Inflammatory macrophage treated with lipopolysaccharide for 4 hours (primary cell): ENCODE measurements at regions not wholly inside any gene's neighbourhood (a gene's known extent, or its start where the extent isn't known, plus 50 kb on each side); places are given as distances from the start of the nearest gene placed in this dataset.

Experiments used
- DNase-seq: peaks from one replicate; pipeline ENCODE4 v3.0.0-alpha.2; 2020

DNA sequence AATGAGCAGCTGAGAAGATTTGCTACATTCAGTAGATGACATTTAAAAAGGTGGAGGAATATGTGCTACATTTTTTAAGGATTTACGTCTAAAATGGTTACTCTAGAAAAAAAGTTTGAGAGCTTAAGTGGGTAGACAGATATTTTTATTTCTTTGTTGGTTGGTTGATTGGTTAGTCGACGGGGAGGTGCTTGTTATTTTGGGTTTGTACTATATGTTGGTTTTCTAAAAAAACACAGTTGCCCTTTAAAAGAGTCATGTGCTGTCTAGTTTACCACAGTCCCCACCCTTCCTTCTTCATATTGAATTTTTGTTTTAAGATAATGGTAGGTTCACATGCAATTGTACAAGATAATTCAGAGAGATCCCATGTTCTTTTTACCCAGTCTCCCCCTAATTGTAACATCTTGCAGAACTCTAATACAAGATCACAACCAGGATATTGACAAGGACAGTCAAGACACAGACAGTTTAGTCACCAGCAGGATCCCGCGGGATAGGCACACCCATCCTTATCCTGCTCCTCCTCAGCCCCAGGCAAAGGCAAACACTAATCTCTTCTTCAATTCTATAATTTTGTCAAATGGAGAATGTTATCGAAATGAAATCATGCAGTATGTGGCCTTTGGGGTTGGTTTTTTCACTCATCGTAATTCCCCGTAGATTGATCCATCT is 171.4 kb downstream of the FOXO1 start:
- DNase-seq, result no peak

DNA sequence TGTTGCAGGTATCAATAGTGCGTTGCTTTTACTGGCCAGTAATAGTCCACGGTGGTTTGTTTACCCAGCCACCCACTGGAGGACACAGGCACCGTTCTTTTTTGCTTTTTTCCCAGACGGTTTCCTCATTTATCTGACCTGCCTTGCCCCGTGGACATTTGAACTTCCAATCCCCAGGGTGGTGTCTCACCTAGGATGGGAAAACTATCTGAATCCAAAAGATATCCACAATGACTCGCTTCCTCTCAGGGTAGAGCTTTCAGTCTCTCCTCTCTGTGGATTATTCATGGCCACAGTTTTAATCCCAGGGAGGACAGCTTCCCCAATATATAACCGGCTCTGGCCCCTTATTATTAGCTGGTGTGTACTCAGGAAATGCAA is 170.8 kb downstream of the FOXO1 start:
- DNase-seq, result no peak

DNA sequence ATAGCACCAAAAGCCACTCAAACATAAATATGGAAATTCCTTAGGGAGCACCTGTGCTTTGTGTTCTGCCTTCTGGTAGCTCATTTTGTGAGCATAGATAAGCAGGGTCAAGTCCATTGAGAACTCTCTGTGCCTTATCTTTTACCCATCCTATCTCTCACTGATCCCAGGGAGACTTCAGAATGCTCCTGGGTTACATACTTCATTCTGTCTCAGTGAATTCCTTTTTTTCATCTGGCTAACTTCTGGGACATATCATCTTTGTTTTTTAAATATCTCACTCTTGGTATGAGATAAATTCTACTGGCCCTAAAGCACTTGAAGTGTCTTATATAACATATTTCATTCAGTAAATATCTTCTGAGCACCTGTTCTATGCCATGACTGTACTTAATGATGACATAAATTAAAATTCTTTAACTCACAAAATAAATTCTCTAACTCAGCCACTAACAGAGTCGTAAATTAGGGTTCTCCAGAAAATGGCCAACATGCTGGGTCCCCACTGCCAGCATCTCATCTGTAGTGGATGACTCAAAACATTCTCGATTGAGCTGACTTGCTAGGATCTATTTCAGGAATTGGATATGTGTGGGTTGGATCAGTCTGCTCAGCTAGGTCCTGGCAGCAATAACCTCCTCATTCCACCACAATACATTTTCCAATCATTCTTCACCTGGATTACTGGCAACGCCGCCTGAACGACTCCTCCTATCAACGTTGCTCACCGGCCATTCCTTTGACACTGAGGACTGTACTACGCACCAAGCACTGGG is 170.2 kb downstream of the FOXO1 start:
- no peak for DNase-seq

DNA sequence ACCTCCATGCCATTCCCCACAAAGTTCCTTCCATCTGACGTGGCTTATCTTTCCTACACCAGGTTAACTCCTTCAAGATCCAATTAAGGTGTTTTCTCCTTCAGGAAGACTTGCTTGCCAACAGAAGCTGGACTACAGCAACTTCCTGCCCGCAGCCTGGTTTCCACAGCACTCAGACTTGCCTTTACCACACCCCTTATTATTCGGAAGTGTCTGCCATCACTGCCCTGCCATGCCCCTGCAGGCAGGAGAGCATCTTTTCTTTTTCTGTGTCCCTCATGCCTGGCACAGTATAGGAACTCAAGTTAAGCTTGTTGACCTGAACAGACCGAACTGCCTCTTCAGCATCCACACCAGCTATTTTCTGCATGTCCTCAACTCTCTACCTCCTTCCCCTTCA is 168.0 kb downstream of the FOXO1 start:
- DNase-seq, result no peak

DNA sequence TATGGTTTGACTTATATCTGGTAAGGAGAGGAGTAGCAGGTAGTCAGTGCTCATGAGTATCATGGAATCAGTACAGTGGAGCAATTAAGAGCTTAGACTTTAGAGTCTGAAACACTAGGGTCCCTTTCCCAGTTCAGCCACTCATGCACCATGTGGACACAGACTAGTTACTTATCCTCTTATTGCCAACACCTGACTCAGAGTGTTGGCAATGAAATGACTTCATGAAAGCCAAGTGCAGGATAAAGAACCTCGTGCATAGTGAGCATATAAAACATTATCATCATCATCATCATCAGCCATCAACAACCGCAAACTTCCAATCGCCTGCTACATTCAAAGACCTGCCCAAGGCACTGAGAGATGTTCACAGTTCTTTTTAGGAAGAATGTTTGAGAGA is 164.2 kb downstream of the FOXO1 start:
- DNase-seq, result no peak

DNA sequence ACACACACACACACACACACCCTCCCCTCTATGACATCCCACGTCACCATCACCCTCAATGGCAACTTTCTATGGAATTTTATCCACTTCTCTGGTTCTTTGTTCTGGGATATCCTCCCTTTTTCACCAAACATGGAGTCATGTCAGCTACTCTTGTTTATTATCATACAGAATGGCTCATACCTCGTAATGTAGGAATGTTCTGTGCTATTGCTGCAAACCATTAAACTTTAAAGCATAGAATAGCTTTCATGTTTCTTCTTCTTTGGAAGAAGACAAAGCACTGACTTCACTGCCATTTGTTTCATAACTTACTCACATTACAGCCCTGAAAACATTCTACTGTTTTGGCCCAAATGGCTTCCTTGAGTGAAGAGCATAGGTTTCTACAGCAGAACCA is 163.4 kb downstream of the FOXO1 start:
- DNase-seq, result no peak

DNA sequence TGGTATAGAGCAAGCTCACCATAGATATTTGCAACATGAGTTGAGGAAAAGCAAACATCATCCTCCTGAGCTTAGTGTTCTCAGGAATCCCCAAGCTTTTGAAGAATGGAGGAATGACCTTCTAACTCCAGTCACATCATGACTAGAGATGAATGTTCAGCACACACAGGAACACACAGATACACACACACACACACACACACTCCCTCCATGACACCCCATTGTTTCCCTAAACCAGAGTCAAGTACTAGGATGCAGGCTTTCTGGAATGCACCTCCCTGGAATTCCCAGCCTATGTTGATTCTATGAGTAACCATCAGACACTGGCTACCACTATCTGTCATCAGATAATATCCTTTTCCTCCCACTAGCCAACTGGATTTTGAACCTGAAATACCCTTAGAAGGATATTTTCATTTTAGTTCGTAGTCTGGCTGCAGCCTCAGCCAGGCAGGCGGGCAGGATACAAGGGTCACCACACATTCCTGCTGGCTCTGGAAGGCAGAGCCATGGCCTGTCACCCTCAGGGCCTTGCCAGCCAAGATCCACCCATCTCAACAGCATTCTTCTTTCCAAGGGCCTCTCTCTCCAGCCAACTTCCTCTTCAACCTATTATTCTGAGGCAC is 162.4 kb downstream of the FOXO1 start:
- no peak for DNase-seq

DNA sequence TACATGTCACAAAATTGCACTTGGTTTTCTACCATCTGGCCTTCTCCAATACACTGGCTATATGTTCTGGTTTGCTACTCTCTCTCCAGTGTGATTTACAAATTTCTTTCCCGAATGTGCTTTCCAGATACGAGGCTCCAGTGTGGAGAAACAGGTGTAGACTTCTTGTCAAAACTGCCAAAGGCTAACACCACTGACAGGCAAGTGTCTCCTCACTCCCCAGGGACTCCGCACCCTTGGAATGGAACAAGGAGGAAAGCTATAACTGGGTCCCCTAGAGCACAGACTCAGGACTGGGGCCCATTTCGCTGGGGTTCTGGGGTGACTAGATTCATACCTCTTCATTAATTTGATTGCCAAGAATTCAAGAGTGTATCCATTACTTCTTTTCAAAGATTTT is 161.8 kb downstream of the FOXO1 start:
- no peak for DNase-seq

DNA sequence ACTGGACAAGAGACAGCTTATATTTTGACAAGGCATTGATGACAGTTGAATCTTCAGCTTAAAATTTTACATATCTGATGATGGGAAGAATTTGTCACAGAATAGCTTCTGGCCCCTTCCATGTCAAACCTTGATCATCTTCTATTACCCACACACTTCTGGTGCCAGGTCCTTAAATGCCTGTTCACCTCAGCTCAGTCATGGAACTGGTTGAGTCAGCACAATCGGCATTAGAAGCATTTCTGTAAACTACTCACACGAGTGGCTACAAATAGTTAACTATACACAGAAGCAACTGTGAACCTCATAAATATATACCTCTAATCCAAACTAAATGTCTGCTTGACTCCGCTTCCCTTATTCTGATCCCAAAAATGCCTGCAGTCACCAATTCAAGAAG is 161.2 kb downstream of the FOXO1 start:
- no peak for DNase-seq
